ENCODE measurements at regions not wholly inside any gene's neighbourhood (a gene's known extent, or its start where the extent isn't known, plus 50 kb on each side); places are given as distances from the start of the nearest gene placed in this dataset.

- ChIA-PET CTCF (interaction anchor here (0.6 to 0.8 kb wide), 2 partner anchors 39 to 387 kb away, joined by 3 to 4 read pairs; partner anchors contain the start of gene SNX18), POLR2A (no interaction called here)
- intact Hi-C loops (cut with micrococcal nuclease): loop anchor here (10.0 kb wide), 1 partner anchor 400 kb away; the partner anchor contains the start of genes DHX29 and MTREX
- Mint-ChIP-seq H3K4me3 (no peak overlapping the region), H3K27ac (no peak overlapping the region), H3K27me3 (peaks cover 43% of the 10 kb centered on the region), H3K4me1 (peaks cover 11% of the 10 kb centered on the region), H3K36me3 (ENCODE audit: low read depth) (no peaks in the 10 kb centered on the region), H3K9me3 (no peaks in the 10 kb centered on the region)
- ATAC-seq (ENCODE audit: low read depth) (no peak), DNase-seq (no peak)
- TF ChIP-seq CTCF (IDR thresholded peaks at IDR 0.05): no peak
Measured at GRCh38 chr5:54904425-54904824, 81.0 kb downstream of the ESM1 start.

- no peaks in the 10 kb centered on the region for H3K36me3 Mint-ChIP-seq (ENCODE audit: low read depth)
- ATAC-seq (ENCODE audit: low read depth) (peak; percentile 95), DNase-seq (no peak)
- H3K4me1 Mint-ChIP-seq: peaks cover 11% of the 10 kb centered on the region
- ChIA-PET POLR2A (no interaction called here), CTCF (no interaction called here)
- TF ChIP-seq CTCF (IDR thresholded peaks at IDR 0.05): no peak
- H3K4me3 Mint-ChIP-seq: no peak overlapping the region
- no peaks in the 10 kb centered on the region for H3K9me3 Mint-ChIP-seq
- no peak overlapping the region for H3K27ac Mint-ChIP-seq
- intact Hi-C loops (cut with micrococcal nuclease): loop anchor here (2.0 to 10.0 kb wide), 2 partner anchors 402 to 592 kb away; partner anchors contain the start of genes ARL15, DHX29 and MTREX
- H3K27me3 Mint-ChIP-seq: peaks cover 47% of the 10 kb centered on the region
Measured at GRCh38 chr5:54902791-54903473, 82.5 kb downstream of the ESM1 start.

GRCh38 chr5:54900984-54901725, 84.2 kb downstream of the ESM1 start:
- DNase-seq: no peak

GRCh38 chr5:54897001-54897400, 88.4 kb downstream of the ESM1 start:
- DNase-seq (no peak), ATAC-seq (ENCODE audit: low read depth) (no peak)
- no peaks in the 10 kb centered on the region for H3K9me3 Mint-ChIP-seq
- POLR2A ChIA-PET: no interaction called here
- no peak overlapping the region for H3K27ac Mint-ChIP-seq
- CTCF ChIA-PET: no interaction called here
- H3K4me3 Mint-ChIP-seq: no peak overlapping the region
- no peaks in the 10 kb centered on the region for H3K4me1 Mint-ChIP-seq
- TF ChIP-seq CTCF (IDR thresholded peaks at IDR 0.05): no peak
- intact Hi-C loops (cut with micrococcal nuclease): no loop called here
- H3K36me3 Mint-ChIP-seq (ENCODE audit: low read depth): no peaks in the 10 kb centered on the region
- H3K27me3 Mint-ChIP-seq: peaks cover 44% of the 10 kb centered on the region

More at GRCh38 chr5:54900984-54901725, 84.2 kb downstream of the ESM1 start:
- Mint-ChIP-seq H3K4me1 (peaks cover 11% of the 10 kb centered on the region), H3K36me3 (ENCODE audit: low read depth) (no peaks in the 10 kb centered on the region), H3K27ac (no peak overlapping the region), H3K27me3 (peaks cover 48% of the 10 kb centered on the region), H3K9me3 (no peaks in the 10 kb centered on the region), H3K4me3 (no peak overlapping the region)
- TF ChIP-seq CTCF (IDR thresholded peaks at IDR 0.05): no peak
- CTCF ChIA-PET: interaction anchor here (1.4 kb wide), 1 partner anchor 28 kb away, joined by 3 read pairs; no protein-coding TSS in a partner anchor
- intact Hi-C loops (cut with micrococcal nuclease): loop anchor here (10.0 kb wide), 1 partner anchor 404 kb away; the partner anchor contains the start of genes DHX29 and MTREX
- POLR2A ChIA-PET: no interaction called here
- no peak for ATAC-seq (ENCODE audit: low read depth)

- Mint-ChIP-seq H3K4me1 (no peaks in the 10 kb centered on the region), H3K4me3 (no peak overlapping the region), H3K9me3 (no peaks in the 10 kb centered on the region), H3K36me3 (ENCODE audit: low read depth) (no peaks in the 10 kb centered on the region), H3K27ac (no peak overlapping the region), H3K27me3 (peaks cover 47% of the 10 kb centered on the region)
- no peak for TF ChIP-seq CTCF (IDR thresholded peaks at IDR 0.05)
- ChIA-PET CTCF (interaction anchor here (0.7 to 1.3 kb wide), 2 partner anchors 51 to 379 kb away, joined by 3 to 4 read pairs; partner anchors contain the start of gene SNX18), POLR2A (no interaction called here)
- intact Hi-C loops (cut with micrococcal nuclease): no loop called here
- DNase-seq: no peak
- no peak for ATAC-seq (ENCODE audit: low read depth)
Measured at GRCh38 chr5:54895816-54896341, 89.5 kb downstream of the ESM1 start.

Data from activated B cell treated with CpG ODN at 0.5 μM for 24 hours (primary cell).